ENCODE measurements at regions not wholly inside any gene's neighbourhood (a gene's known extent, or its start where the extent isn't known, plus 50 kb on each side); places are given as distances from the start of the nearest gene placed in this dataset.

DNA sequence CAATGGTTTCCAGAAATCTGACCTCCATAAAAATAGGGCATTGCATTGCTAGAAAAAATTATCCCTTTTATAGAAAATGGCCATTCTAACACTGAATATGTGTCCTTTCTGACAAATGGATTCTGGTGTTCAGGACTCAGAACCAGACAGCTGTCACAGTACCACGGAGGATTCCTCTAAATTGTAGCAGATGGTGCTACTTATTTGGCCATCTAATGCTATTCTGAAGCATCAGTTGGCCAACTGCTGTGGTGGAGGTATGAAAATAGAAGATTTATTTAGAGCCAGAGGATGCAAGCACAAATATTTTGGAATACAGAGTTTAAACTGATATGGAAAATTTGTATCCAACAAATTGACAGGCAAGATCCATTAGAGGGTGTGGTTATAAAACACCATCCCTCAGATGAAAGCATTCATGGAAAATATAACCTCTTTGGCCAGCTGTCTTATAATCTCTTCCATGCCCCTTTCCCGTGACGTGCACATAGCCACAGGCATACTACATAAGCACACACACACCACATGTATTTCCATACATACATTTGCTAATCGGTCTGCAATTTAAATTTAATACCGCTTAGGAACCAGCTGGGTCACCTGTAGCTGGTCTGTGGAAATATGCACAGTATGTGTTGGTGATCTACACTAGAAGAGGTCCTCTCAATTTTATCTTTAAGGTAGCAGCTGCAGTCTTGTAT is 302.7 kb upstream of the KCNMB2 start:
- DNase-seq (ENCODE audit: low spot score): no peak
- POLR2A ChIA-PET (ENCODE audit: low non-redundant PET): no interaction called here
- TF ChIP-seq, protein P1, sequence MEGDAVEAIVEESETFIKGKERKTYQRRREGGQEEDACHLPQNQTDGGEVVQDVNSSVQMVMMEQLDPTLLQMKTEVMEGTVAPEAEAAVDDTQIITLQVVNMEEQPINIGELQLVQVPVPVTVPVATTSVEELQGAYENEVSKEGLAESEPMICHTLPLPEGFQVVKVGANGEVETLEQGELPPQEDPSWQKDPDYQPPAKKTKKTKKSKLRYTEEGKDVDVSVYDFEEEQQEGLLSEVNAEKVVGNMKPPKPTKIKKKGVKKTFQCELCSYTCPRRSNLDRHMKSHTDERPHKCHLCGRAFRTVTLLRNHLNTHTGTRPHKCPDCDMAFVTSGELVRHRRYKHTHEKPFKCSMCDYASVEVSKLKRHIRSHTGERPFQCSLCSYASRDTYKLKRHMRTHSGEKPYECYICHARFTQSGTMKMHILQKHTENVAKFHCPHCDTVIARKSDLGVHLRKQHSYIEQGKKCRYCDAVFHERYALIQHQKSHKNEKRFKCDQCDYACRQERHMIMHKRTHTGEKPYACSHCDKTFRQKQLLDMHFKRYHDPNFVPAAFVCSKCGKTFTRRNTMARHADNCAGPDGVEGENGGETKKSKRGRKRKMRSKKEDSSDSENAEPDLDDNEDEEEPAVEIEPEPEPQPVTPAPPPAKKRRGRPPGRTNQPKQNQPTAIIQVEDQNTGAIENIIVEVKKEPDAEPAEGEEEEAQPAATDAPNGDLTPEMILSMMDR (conservative IDR thresholded peaks at IDR 0.05; ENCODE audit: low read depth): no peak
- CTCF ChIA-PET: interaction anchor here (0.5 to 0.6 kb wide), 2 partner anchors 224 to 455 kb away, joined by 3 read pairs; no protein-coding TSS in a partner anchor
- H3K27ac ChIP-seq: no peak overlapping the region

DNA sequence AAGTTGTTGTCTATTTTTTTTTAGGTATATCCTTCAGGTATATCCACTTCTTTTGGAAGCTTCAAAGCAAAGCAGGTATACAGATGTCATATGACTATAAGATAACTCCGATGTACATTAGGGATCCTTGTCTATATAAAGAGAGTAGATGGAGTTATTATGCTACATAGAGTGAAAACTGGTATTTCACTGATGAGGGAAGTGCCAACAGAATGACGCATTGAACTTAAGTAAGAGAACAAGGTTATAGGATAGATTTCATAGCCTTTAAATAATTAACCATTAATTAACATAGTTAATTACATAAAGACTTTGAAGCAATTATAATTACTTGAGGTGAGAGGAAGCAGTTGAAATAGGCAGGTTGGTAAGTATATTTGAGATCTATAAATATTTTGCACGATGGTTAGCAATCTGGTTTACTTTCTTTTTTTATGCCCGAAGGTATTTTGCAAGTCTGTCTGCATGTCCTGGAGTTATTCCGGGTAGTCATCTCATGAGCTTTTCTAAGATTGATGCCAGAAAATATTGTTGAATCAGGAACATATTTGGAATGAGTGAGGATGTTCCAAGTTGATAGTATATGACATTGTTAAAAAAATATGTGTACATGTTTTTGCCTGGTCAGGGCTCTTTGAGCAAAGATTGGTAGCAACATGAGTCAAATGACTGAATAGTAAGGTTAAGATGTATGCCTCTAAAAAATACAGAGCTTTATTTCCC is 299.5 kb upstream of the KCNMB2 start:
- peak; percentile 16 for DNase-seq (ENCODE audit: low spot score)
- no peak overlapping the region for H3K27ac ChIP-seq
- ChIA-PET POLR2A (ENCODE audit: low non-redundant PET) (no interaction called here), CTCF (no interaction called here)
- TF ChIP-seq, protein P1 (conservative IDR thresholded peaks at IDR 0.05; ENCODE audit: low read depth): no peak

DNA sequence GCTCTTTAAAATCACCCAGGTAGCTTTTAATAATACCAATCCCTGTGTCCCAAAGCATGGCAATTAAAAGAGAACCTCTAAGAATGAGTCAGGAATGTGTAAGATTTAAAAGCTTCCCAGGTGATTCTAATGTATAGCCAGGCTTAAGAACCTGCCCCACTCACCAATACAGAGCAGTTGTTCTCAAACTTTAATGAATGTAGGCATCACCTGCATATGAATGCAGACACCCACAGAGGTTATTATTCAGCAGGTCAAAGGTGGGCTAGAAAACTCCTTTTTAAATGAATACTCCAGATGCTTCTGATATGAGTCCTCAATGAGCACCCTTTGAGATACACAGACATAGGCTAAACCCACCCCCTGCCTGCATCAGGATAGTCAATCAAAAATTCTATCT is 298.1 kb upstream of the KCNMB2 start:
- CTCF ChIA-PET: no interaction called here
- DNase-seq (ENCODE audit: low spot score): no peak
- TF ChIP-seq, protein P1 (conservative IDR thresholded peaks at IDR 0.05; ENCODE audit: low read depth): no peak
- POLR2A ChIA-PET (ENCODE audit: low non-redundant PET): interaction anchor here (0.6 kb wide), 1 partner anchor 9 kb away, joined by 5 read pairs; no protein-coding TSS in a partner anchor
- no peak overlapping the region for H3K27ac ChIP-seq

DNA sequence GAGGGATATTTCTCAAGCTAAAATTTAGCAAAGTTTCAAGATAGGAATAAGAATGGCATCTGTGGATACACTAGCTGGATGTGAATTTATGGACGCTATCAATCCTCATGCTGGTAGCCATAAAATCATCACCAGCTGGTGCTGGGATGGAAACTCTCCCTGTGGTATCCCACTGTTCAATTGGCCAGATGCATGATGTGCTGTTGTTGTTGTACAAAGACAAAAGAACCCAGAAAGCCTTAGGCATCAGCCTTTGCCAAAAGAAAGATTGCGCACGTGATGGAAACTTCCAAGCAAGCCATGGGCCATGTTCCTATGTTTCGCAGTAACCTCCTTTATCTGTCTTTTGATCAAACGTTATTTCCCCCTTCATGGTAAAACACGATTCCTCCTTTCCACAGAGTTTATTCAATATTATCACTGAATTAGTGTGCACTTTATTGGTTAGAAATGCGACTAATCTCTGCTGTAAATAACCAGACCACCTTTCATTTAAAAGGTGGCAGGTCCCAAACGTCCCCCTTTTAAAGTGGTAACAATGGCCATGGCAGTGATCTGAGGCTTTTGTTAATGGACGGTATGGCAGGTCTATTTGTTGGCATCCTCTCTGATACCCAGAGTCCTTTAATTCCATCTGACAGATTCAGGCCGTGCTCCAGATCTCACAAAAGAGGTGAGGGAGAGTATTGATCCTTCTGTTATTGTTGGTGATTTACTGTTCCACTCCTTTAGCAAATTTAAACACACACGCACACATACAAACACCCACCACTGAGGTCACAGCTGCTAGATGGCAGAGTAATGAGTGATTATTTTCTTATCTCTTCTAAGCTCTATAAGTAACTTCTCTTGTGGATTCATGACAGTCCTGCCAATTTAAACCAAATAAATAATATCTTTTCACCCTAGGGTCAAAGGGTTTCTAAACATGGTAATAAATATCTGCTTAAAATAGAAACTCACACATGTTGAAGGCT is 291.2 kb upstream of the KCNMB2 start:
- TF ChIP-seq, protein P1 (conservative IDR thresholded peaks at IDR 0.05; ENCODE audit: low read depth): no peak
- CTCF ChIA-PET: no interaction called here
- POLR2A ChIA-PET (ENCODE audit: low non-redundant PET): interaction anchor here (0.9 kb wide), 1 partner anchor 252 kb away, joined by 3 read pairs; no protein-coding TSS in a partner anchor
- DNase-seq (ENCODE audit: low spot score): no peak
- H3K27ac ChIP-seq: no peak overlapping the region

DNA sequence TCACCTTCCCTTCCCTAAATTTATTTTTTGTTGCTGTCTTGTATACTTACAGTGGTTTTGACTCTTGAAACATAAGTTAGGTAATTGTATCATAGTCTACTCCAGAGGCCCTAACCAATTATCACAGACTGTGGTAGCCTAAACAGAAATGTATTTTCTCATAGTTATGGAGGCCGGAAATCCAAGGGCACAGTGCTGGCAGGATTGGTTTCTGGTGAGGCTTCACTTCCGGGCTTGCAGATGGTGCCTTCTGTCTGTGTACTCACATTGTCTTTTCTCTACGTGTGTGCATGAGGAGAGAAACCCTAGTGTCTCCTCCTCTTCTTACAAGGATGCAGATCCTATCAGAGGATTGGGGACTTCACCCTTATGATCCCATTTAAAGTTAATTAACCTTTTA is 290.2 kb upstream of the KCNMB2 start:
- TF ChIP-seq, protein P1 (conservative IDR thresholded peaks at IDR 0.05; ENCODE audit: low read depth): no peak
- CTCF ChIA-PET: no interaction called here
- no peak overlapping the region for H3K27ac ChIP-seq
- no peak for DNase-seq (ENCODE audit: low spot score)
- POLR2A ChIA-PET (ENCODE audit: low non-redundant PET): no interaction called here

DNA sequence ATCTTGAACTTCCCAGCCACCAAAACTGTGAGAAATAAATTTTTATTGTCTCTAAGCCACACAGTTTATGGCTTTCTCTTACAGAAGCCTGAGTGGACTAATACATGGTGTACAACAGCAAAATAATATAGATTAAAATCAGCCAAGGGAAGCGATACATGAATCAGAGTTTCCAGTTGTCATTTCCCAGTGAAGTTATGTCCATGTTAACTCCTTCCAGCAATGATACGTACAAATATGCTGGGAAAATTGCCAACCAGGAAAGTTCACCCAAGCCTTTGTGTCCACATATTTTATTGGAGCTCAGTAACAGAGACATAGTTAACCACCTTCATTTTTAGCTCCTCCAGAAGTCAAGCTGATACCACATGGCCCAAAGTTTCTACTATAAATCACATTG is 280.9 kb upstream of the KCNMB2 start:
- ChIA-PET POLR2A (ENCODE audit: low non-redundant PET) (no interaction called here), CTCF (no interaction called here)
- DNase-seq (ENCODE audit: low spot score): no peak
- no peak overlapping the region for H3K27ac ChIP-seq
- TF ChIP-seq, protein P1 (conservative IDR thresholded peaks at IDR 0.05; ENCODE audit: low read depth): no peak

Data from RWPE1 (cell line).